Activated CD4-positive, alpha-beta T cell treated with anti-CD3 and anti-CD28 coated beads, Interleukin-2, amount 10 ng/mL, durations not matched to agents 24 days and 14 days (primary cell): ENCODE measurements at regions not wholly inside any gene's neighbourhood (a gene's known extent, or its start where the extent isn't known, plus 50 kb on each side); places are given as distances from the start of the nearest gene placed in this dataset.
"Not testable (repeated sequence)": the region's sequence is repeated elsewhere in the genome, so short reads cannot be mapped to it uniquely, and the experiment has no call there.

Experiments used
- DNase-seq: peaks from one replicate; pipeline ENCODE4 v3.0.0; 2022
- H3K27ac Mint-ChIP-seq: one replicate; pipeline ENCODE4 v1.8.0; 2022; ENCODE audit warnings: mild to moderate bottlenecking, mixed read lengths
- H3K27me3 Mint-ChIP-seq: one replicate; pipeline ENCODE4 v1.8.0; 2022; ENCODE audit warnings: mixed read lengths
- H3K36me3 Mint-ChIP-seq: one replicate; pipeline ENCODE4 v1.8.0; 2022; ENCODE audit warnings: low read depth, mild to moderate bottlenecking, mixed read lengths
- H3K4me1 Mint-ChIP-seq: one replicate; pipeline ENCODE4 v1.8.0; 2021; ENCODE audit warnings: mixed read lengths
- H3K4me3 Mint-ChIP-seq: one replicate; pipeline ENCODE4 v1.8.0; 2022; ENCODE audit warnings: mild to moderate bottlenecking, moderate library complexity, mixed read lengths
- H3K9me3 Mint-ChIP-seq: one replicate; pipeline ENCODE4 v1.8.0; 2021; ENCODE audit warnings: mixed read lengths
- intact Hi-C: fragments of 100-400 bp; cut with micrococcal nuclease; formaldehyde crosslinking; loops from one replicate; pipeline ENCODE4 v1.15.1; 2023

GRCh38 chr6:90368001-90368400 lies 71.4 kb upstream of the BACH2 start:
- peak; percentile 34 for DNase-seq
- H3K36me3 Mint-ChIP-seq: no peaks in the 10 kb centered on the region
- intact Hi-C loops: no loop called here
- peaks cover 10% of the 10 kb centered on the region for H3K27me3 Mint-ChIP-seq
- no peak overlapping the region for H3K4me3 Mint-ChIP-seq
- peaks cover 16% of the 10 kb centered on the region for H3K4me1 Mint-ChIP-seq
- peaks cover 4% of the 10 kb centered on the region for H3K9me3 Mint-ChIP-seq
- no peak overlapping the region for H3K27ac Mint-ChIP-seq

GRCh38 chr6:90365565-90366219 lies 69.0 kb upstream of the BACH2 start:
- H3K27me3 Mint-ChIP-seq: peaks cover 10% of the 10 kb centered on the region
- H3K4me3 Mint-ChIP-seq: no peak overlapping the region
- intact Hi-C loops: no loop called here
- H3K9me3 Mint-ChIP-seq: peaks cover 4% of the 10 kb centered on the region
- peak; percentile 32 for DNase-seq
- H3K27ac Mint-ChIP-seq: no peak overlapping the region
- no peaks in the 10 kb centered on the region for H3K36me3 Mint-ChIP-seq
- peaks cover 16% of the 10 kb centered on the region for H3K4me1 Mint-ChIP-seq

GRCh38 chr6:90365002-90365401 lies 68.4 kb upstream of the BACH2 start:
- peaks cover 11% of the 10 kb centered on the region for H3K27me3 Mint-ChIP-seq
- H3K9me3 Mint-ChIP-seq: peaks cover 4% of the 10 kb centered on the region
- intact Hi-C loops: no loop called here
- peaks cover 12% of the 10 kb centered on the region for H3K4me1 Mint-ChIP-seq
- H3K36me3 Mint-ChIP-seq: no peaks in the 10 kb centered on the region
- no peak overlapping the region for H3K4me3 Mint-ChIP-seq
- DNase-seq: peak; percentile 40
- H3K27ac Mint-ChIP-seq: no peak overlapping the region

- peak; percentile 40 for DNase-seq
- H3K4me1 Mint-ChIP-seq: peaks cover 7% of the 10 kb centered on the region
- no peak overlapping the region for H3K27ac Mint-ChIP-seq
- H3K36me3 Mint-ChIP-seq: no peaks in the 10 kb centered on the region
- intact Hi-C loops: no loop called here
- peaks cover 7% of the 10 kb centered on the region for H3K9me3 Mint-ChIP-seq
- no peak overlapping the region for H3K4me3 Mint-ChIP-seq
- peaks cover 13% of the 10 kb centered on the region for H3K27me3 Mint-ChIP-seq
Measured at GRCh38 chr6:90364286-90364685, 67.6 kb upstream of the BACH2 start.

- Mint-ChIP-seq H3K4me1 (no peaks in the 10 kb centered on the region), H3K27me3 (peaks cover 14% of the 10 kb centered on the region), H3K4me3 (no peak overlapping the region), H3K27ac (no peak overlapping the region), H3K9me3 (peaks cover 3% of the 10 kb centered on the region), H3K36me3 (no peaks in the 10 kb centered on the region)
- DNase-seq: no peak
- intact Hi-C loops: no loop called here
Measured at GRCh38 chr6:90362318-90362717, 65.7 kb upstream of the BACH2 start.

GRCh38 chr6:90361174-90361573 lies 64.5 kb upstream of the BACH2 start:
- DNase-seq: peak; percentile 35
- peaks cover 3% of the 10 kb centered on the region for H3K9me3 Mint-ChIP-seq
- H3K36me3 Mint-ChIP-seq: no peaks in the 10 kb centered on the region
- H3K27ac Mint-ChIP-seq: no peak overlapping the region
- peaks cover 12% of the 10 kb centered on the region for H3K27me3 Mint-ChIP-seq
- H3K4me3 Mint-ChIP-seq: no peak overlapping the region
- peaks cover 2% of the 10 kb centered on the region for H3K4me1 Mint-ChIP-seq
- intact Hi-C loops: no loop called here

GRCh38 chr6:90358036-90358770 lies 61.6 kb upstream of the BACH2 start:
- H3K9me3 Mint-ChIP-seq, H3K4me1 Mint-ChIP-seq: not testable (repeated sequence)
- DNase-seq: peak; percentile 17

GRCh38 chr6:90356012-90356421 lies 59.4 kb upstream of the BACH2 start:
- Mint-ChIP-seq H3K4me3 (no peak overlapping the region), H3K36me3 (peaks cover 2% of the 10 kb centered on the region)

More at GRCh38 chr6:90358036-90358770, 61.6 kb upstream of the BACH2 start:
- intact Hi-C loops, H3K27ac Mint-ChIP-seq, H3K27me3 Mint-ChIP-seq, H3K36me3 Mint-ChIP-seq, H3K4me3 Mint-ChIP-seq: not testable (repeated sequence)

GRCh38 chr6:90354961-90355360 lies 58.3 kb upstream of the BACH2 start:
- peaks cover 6% of the 10 kb centered on the region for H3K9me3 Mint-ChIP-seq
- no peak overlapping the region for H3K27ac Mint-ChIP-seq
- H3K4me1 Mint-ChIP-seq: peaks cover 27% of the 10 kb centered on the region
- peaks cover 4% of the 10 kb centered on the region for H3K36me3 Mint-ChIP-seq
- no peak for DNase-seq
- H3K4me3 Mint-ChIP-seq: no peak overlapping the region
- peaks cover 3% of the 10 kb centered on the region for H3K27me3 Mint-ChIP-seq
- intact Hi-C loops: no loop called here

More at GRCh38 chr6:90356012-90356421, 59.4 kb upstream of the BACH2 start:
- Mint-ChIP-seq H3K9me3 (peaks cover 3% of the 10 kb centered on the region), H3K27me3 (peaks cover 4% of the 10 kb centered on the region), H3K4me1 (peaks cover 18% of the 10 kb centered on the region), H3K27ac (no peak overlapping the region)
- intact Hi-C loops: no loop called here
- no peak for DNase-seq

- peaks cover 4% of the 10 kb centered on the region for H3K9me3 Mint-ChIP-seq
- H3K4me1 Mint-ChIP-seq: peaks cover 38% of the 10 kb centered on the region
- peak overlapping the region; percentile 70 for H3K27ac Mint-ChIP-seq
- peaks cover 7% of the 10 kb centered on the region for H3K36me3 Mint-ChIP-seq
- H3K27me3 Mint-ChIP-seq: peaks cover 2% of the 10 kb centered on the region
- intact Hi-C loops: loop anchor here (1.0 to 2.0 kb wide), 5 partner anchors 19 to 127 kb away; partner anchors contain the start of gene BACH2
- peak; percentile 52 for DNase-seq
- peak overlapping the region; percentile 12 for H3K4me3 Mint-ChIP-seq
Measured at GRCh38 chr6:90351696-90352095, 55.1 kb upstream of the BACH2 start.

GRCh38 chr6:90350689-90351554 lies 54.3 kb upstream of the BACH2 start:
- peaks cover 37% of the 10 kb centered on the region for H3K4me1 Mint-ChIP-seq
- intact Hi-C loops: loop anchor here (1.0 to 2.0 kb wide), 4 partner anchors 31 to 128 kb away; partner anchors contain the start of gene BACH2
- H3K27me3 Mint-ChIP-seq: peaks cover 5% of the 10 kb centered on the region
- peak overlapping the region; percentile 90 for H3K27ac Mint-ChIP-seq
- DNase-seq: peak; percentile 83
- H3K9me3 Mint-ChIP-seq: peaks cover 4% of the 10 kb centered on the region
- peak overlapping the region; percentile 42 for H3K4me3 Mint-ChIP-seq
- H3K36me3 Mint-ChIP-seq: peaks cover 7% of the 10 kb centered on the region

- peaks cover 5% of the 10 kb centered on the region for H3K36me3 Mint-ChIP-seq
- no peak overlapping the region for H3K4me3 Mint-ChIP-seq
- intact Hi-C loops: loop anchor here (1.0 kb wide), 2 partner anchors 27 to 46 kb away; no protein-coding TSS in a partner anchor
- H3K4me1 Mint-ChIP-seq: peaks cover 35% of the 10 kb centered on the region
- DNase-seq: no peak
- peaks cover 12% of the 10 kb centered on the region for H3K27me3 Mint-ChIP-seq
- peaks cover 9% of the 10 kb centered on the region for H3K9me3 Mint-ChIP-seq
- H3K27ac Mint-ChIP-seq: peak overlapping the region; percentile 80
Measured at GRCh38 chr6:90347411-90347851, 50.8 kb upstream of the BACH2 start.

GRCh38 chr6:90346729-90347128 lies 50.1 kb upstream of the BACH2 start:
- H3K27me3 Mint-ChIP-seq: peaks cover 12% of the 10 kb centered on the region
- no peak for DNase-seq
- H3K27ac Mint-ChIP-seq: peak overlapping the region; percentile 27
- H3K4me1 Mint-ChIP-seq: peaks cover 28% of the 10 kb centered on the region
- intact Hi-C loops: loop anchor here (1.0 kb wide), 2 partner anchors 26 to 47 kb away; no protein-coding TSS in a partner anchor
- peaks cover 9% of the 10 kb centered on the region for H3K9me3 Mint-ChIP-seq
- H3K4me3 Mint-ChIP-seq: no peak overlapping the region
- peaks cover 5% of the 10 kb centered on the region for H3K36me3 Mint-ChIP-seq
